Thyroid gland (tissue), 4 donors: ENCODE measurements at regions not wholly inside any gene's neighbourhood (a gene's known extent, or its start where the extent isn't known, plus 50 kb on each side); places are given as distances from the start of the nearest gene placed in this dataset.

ENCODE experiments used
- CTCF ChIP-seq, 6 experiments: fragments of 200-600 bp in 3 of 6; fragments of 450-650 bp in 3 of 6; sonication (generic) in 3 of 6; IDR thresholded peaks; one replicate each; pipeline ENCODE4 v1.5.1; 2016 to 2019; ENCODE audit warnings: antibody characterized with exemption in 6 of 6, mild to moderate bottlenecking in 2 of 6, inconsistent platforms in 1 of 6, moderate library complexity in 1 of 6
- POLR2A ChIP-seq, 2 donors: fragments of 450-650 bp; IDR thresholded peaks; one replicate each; pipeline ENCODE4 v1.6.1; 2017; ENCODE audit warnings: antibody characterized with exemption in 2 of 2, mild to moderate bottlenecking in 2 of 2, moderate library complexity in 1 of 2

GRCh38 chr5:99088309-99088708, 159.5 kb upstream of the CHD1 start:
- no peak for TF ChIP-seq CTCF (IDR thresholded peaks at IDR 0.05)
- no peak for TF ChIP-seq POLR2A (IDR thresholded peaks at IDR 0.05)
